ENCODE measurements at regions not wholly inside any gene's neighbourhood (a gene's known extent, or its start where the extent isn't known, plus 50 kb on each side); places are given as distances from the start of the nearest gene placed in this dataset.

DNA sequence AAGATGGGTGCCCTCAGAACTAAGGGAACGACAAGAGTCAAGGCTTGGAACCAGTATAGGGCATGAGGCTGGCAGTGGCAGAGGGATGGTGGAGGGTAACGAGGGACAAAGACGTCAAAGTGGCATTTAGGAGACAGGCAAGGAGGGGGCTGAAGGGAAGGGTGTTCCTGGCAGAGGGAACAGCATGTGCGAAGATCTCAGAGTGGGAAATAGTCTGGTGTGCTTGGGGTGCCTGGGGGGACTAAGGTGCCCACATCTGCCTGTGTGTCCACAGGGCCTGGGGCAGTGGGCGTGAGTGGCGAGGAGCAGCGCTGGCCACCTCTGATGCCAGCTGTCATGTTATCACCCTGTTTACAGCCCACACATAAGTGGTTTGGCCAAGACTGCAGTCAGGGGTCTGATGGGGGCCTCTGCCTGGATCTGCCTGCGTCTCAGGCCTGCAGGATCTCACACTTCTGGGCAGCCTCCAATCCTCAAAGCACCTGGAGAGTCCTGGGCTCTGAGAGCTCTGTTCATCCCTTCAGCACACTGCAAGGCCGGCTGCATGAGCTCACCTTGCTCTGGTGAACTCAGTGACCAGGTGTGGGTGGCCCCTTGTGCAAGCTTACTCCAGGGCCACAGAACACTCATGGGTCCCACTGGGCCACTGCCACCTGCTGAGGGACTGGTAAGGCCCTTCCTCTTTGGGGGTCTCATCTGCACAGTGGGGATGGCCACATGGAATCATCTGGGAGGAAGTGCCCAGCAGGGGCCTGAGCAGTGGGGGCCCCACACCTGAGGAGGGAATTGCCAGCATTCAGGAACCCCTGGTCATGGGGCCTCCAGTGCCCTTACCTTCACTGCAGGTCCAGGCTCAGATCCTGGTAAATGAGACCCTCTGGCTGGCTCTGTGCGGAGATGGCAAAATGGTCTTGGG, 89.7 kb upstream of the SHISAL1 start:
- TF ChIP-seq POLR2A (IDR thresholded peaks at IDR 0.05) = no peak
- TF ChIP-seq, protein P1, sequence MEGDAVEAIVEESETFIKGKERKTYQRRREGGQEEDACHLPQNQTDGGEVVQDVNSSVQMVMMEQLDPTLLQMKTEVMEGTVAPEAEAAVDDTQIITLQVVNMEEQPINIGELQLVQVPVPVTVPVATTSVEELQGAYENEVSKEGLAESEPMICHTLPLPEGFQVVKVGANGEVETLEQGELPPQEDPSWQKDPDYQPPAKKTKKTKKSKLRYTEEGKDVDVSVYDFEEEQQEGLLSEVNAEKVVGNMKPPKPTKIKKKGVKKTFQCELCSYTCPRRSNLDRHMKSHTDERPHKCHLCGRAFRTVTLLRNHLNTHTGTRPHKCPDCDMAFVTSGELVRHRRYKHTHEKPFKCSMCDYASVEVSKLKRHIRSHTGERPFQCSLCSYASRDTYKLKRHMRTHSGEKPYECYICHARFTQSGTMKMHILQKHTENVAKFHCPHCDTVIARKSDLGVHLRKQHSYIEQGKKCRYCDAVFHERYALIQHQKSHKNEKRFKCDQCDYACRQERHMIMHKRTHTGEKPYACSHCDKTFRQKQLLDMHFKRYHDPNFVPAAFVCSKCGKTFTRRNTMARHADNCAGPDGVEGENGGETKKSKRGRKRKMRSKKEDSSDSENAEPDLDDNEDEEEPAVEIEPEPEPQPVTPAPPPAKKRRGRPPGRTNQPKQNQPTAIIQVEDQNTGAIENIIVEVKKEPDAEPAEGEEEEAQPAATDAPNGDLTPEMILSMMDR (IDR thresholded peaks at IDR 0.05) = no peak
